K562 (cell line): ENCODE measurements at regions not wholly inside any gene's neighbourhood (a gene's known extent, or its start where the extent isn't known, plus 50 kb on each side); places are given as distances from the start of the nearest gene placed in this dataset.

Experiments
- ATAC-seq: fragments of 200-7000 bp; cut with Tn5 transposase; 3 replicates; pipeline ENCODE4 v1.9.1; 2020; ENCODE audit warnings: moderate library complexity
- BruUV-seq: library from RNA; stranded (reverse); fragments of 400-500 nt; replicated peaks from 2 replicates; lab custom pipeline; 2021; lab: Mats Ljungman, UMichigan
- CTCF ChIA-PET: fragments of 300-600 bp; formaldehyde crosslinking; extraction: SDS; loops from one replicate; lab custom pipeline; 2021; ENCODE audit warnings: low intra/inter-chr PET ratio; lab: Yijun Ruan, JAX
- POLR2A ChIA-PET: fragments of 300-600, 350-650 bp; sonication (Branson Sonifier 250); formaldehyde crosslinking; extraction: SDS; loops from one replicate; lab custom pipeline; 2021; ENCODE audit warnings: antibody characterized with exemption, inconsistent platforms; lab: Yijun Ruan, JAX
- DNase-seq, 4 experiments: peaks; one replicate each; pipeline versions ENCODE4 v3.0.0 to v3.0.0-alpha.2; 2011 to 2018; ENCODE audit warnings: low spot score in 3 of 4, mixed read lengths in 3 of 4; ENCODE audit errors: extremely low read depth in 1 of 4
- FAIRE-seq: peaks from 2 replicates; lab custom pipeline; 2011; peaks lifted over from hg19 to GRCh38; lab: Jason Lieb, UNC
- H2AFZ ChIP-seq: 2 replicates; pipeline ENCODE4 v1.6.0; 2011; ENCODE audit warnings: low read depth, low read length, control low read depth, inconsistent platforms
- H3K27ac ChIP-seq: fragments of 200-600 bp; 3 replicates; pipeline ENCODE4 v1.8.0; 2011; ENCODE audit warnings: low read depth, mild to moderate bottlenecking, control low read depth, inconsistent platforms, low read length, moderate library complexity, mixed read lengths; ENCODE audit errors: extremely low read depth
- H3K27me3 ChIP-seq, 2 experiments: fragments of 300-600 bp in 1 of 2; 2 replicates in 1 of 2; 3 replicates in 1 of 2; pipeline versions ENCODE4 v1.6.0 to v1.8.0; 2011; ENCODE audit warnings: inconsistent platforms in 2 of 2, low read length in 2 of 2, mild to moderate bottlenecking in 1 of 2, mixed read lengths in 1 of 2, moderate library complexity in 1 of 2; ENCODE audit not compliant: control insufficient read depth in 2 of 2, insufficient read depth in 2 of 2
- H3K36me3 ChIP-seq: fragments of 300-600 bp; 3 replicates; pipeline ENCODE4 v1.8.0; 2011; ENCODE audit warnings: mild to moderate bottlenecking, low read length, inconsistent platforms; ENCODE audit not compliant: control insufficient read depth, insufficient read depth
- H3K4me1 ChIP-seq, 2 experiments: fragments of 200-600 bp in 1 of 2; replicated peaks in 1 of 2; 2 replicates in 1 of 2; 3 replicates in 1 of 2; pipeline versions ENCODE4 v1.5.1 to v1.8.0; 2011; ENCODE audit warnings: inconsistent platforms in 2 of 2, low read length in 2 of 2, mild to moderate bottlenecking in 1 of 2, mixed read lengths in 1 of 2, moderate library complexity in 1 of 2; ENCODE audit not compliant: control insufficient read depth in 2 of 2, insufficient read depth in 2 of 2
- H3K4me2 ChIP-seq: 2 replicates; pipeline ENCODE4 v1.6.1; 2011; ENCODE audit warnings: low read length, control low read depth, inconsistent platforms, mixed read lengths; ENCODE audit not compliant: insufficient read depth
- H3K4me3 ChIP-seq: fragments of 200-600 bp; sonication (generic), shearing (Covaris generic); 2 replicates; pipeline ENCODE4 v1.5.1; 2016; ENCODE audit warnings: control low read depth, inconsistent platforms
- H3K79me2 ChIP-seq: fragments of 200-600 bp; 3 replicates; pipeline ENCODE4 v1.8.0; 2011; ENCODE audit warnings: low read length, inconsistent platforms; ENCODE audit not compliant: control insufficient read depth, insufficient read depth
- H3K9ac ChIP-seq, 2 experiments: 2 replicates each; pipeline versions ENCODE4 v1.6.0 to v1.6.1; 2011; ENCODE audit warnings: low read depth in 2 of 2, low read length in 2 of 2, control low read depth in 1 of 2, inconsistent platforms in 1 of 2, mild to moderate bottlenecking in 1 of 2, mixed read lengths in 1 of 2; ENCODE audit not compliant: insufficient read depth in 1 of 2
- H3K9me1 ChIP-seq: one replicate; pipeline ENCODE4 v1.6.0; 2011; ENCODE audit warnings: inconsistent platforms, mild to moderate bottlenecking, low read length, moderate library complexity; ENCODE audit not compliant: control insufficient read depth, insufficient read depth
- H3K9me3 ChIP-seq: replicated peaks from 2 replicates; pipeline ENCODE4 v1.5.1; 2011; ENCODE audit warnings: low read depth, low read length, inconsistent platforms; ENCODE audit not compliant: control insufficient read depth, insufficient read depth
- H4K20me1 ChIP-seq: replicated peaks from 2 replicates; pipeline ENCODE4 v1.6.1; 2011; ENCODE audit warnings: low read length, inconsistent platforms, mixed read lengths; ENCODE audit not compliant: control insufficient read depth, insufficient read depth
- BRD4 ChIP-seq: fragments of 200-600 bp; sonication (generic); IDR thresholded peaks from 2 replicates; pipeline ENCODE4 v1.6.1; 2017; ENCODE audit warnings: inconsistent platforms
- CHD2 ChIP-seq: IDR thresholded peaks from 2 replicates; pipeline ENCODE4 v1.6.1; 2011; ENCODE audit warnings: low read depth, low read length
- HIVEP1 ChIP-seq: fragments of 250-450 bp; sonication (Bioruptor Pico); IDR thresholded peaks from 2 replicates; pipeline ENCODE4 v1.4.0; 2020; ENCODE audit warnings: mild to moderate bottlenecking
- HSF4 ChIP-seq: fragments of 250-450 bp; sonication (Bioruptor Pico); IDR thresholded peaks from 2 replicates; pipeline ENCODE4 v2.1.2; 2022; ENCODE audit warnings: mild to moderate bottlenecking, moderate library complexity, borderline replicate concordance
- MEF2D ChIP-seq: conservative IDR thresholded peaks from 2 replicates; pipeline ENCODE4 v1.6.1; 2016; ENCODE audit warnings: low read depth, missing genetic modification characterization, missing compliant biosample characterization
- MIER1 ChIP-seq: fragments of 450-650 bp; IDR thresholded peaks from 2 replicates; pipeline ENCODE4 v1.6.1; 2016; ENCODE audit warnings: antibody characterized with exemption, mild to moderate bottlenecking, low read depth
- NFIC ChIP-seq: fragments of 450-650 bp; IDR thresholded peaks from 2 replicates; pipeline ENCODE4 v1.6.1; 2017; ENCODE audit warnings: mild to moderate bottlenecking, inconsistent platforms
- PHF21A ChIP-seq: fragments of 450-650 bp; IDR thresholded peaks from 2 replicates; pipeline ENCODE4 v1.6.1; 2017; ENCODE audit warnings: low read depth, borderline replicate concordance
- TSC22D4 ChIP-seq: fragments of 450-650 bp; IDR thresholded peaks from 2 replicates; pipeline ENCODE4 v1.6.1; 2016; ENCODE audit warnings: missing genetic modification characterization, missing biosample characterization, control low read depth
- YY1 ChIP-seq, 3 experiments: IDR thresholded peaks; 2 replicates each; pipeline ENCODE4 v1.6.1; 2011; ENCODE audit warnings: low read length in 2 of 3, mild to moderate bottlenecking in 2 of 3, moderate library complexity in 2 of 3, borderline replicate concordance in 1 of 3, control low read depth in 1 of 3, low read depth in 1 of 3; ENCODE audit not compliant: insufficient read depth in 3 of 3, insufficient replicate concordance in 2 of 3, control insufficient read depth in 1 of 3, insufficient read length in 1 of 3; ENCODE audit errors: extremely low read depth in 1 of 3
- ZBTB17 ChIP-seq: fragments of 450-650 bp; formaldehyde crosslinking; IDR thresholded peaks from 2 replicates; pipeline ENCODE4 v1.4.0; 2020; ENCODE audit warnings: mild to moderate bottlenecking
- ZFP36 ChIP-seq: fragments of 150-350 bp; IDR thresholded peaks from 2 replicates; pipeline ENCODE4 v1.6.1; 2018; ENCODE audit warnings: low read length, low read depth; ENCODE audit not compliant: partially characterized antibody
- ZKSCAN8 ChIP-seq: fragments of 200-800 bp; sonication (Bioruptor generic); IDR thresholded peaks from 2 replicates; pipeline ENCODE4 v1.6.1; 2016; ENCODE audit warnings: missing genetic modification characterization, missing compliant biosample characterization
- ZNF561 ChIP-seq: fragments of 450-650 bp; formaldehyde crosslinking; conservative IDR thresholded peaks from 2 replicates; pipeline ENCODE4 v1.4.0; 2020; ENCODE audit warnings: mild to moderate bottlenecking, moderate library complexity
- WGBS: fragments of 100-300 bp; shearing (Covaris generic); methylation state at CpG from one replicate; pipeline ENCODE4 v1.1.6; 2016; ENCODE audit warnings: low coverage, mixed read lengths; ENCODE audit not compliant: insufficient coverage; ENCODE audit errors: missing lambda C conversion rate; 5-methylcytosine and 5-hydroxymethylcytosine counted together
- in situ Hi-C: fragments of 300-500 bp; cut with MboI; formaldehyde crosslinking; loops from 4 replicates; pipeline ENCODE4 v1.15.0; 2018; ENCODE audit warnings: inconsistent platforms, mixed read lengths
- intact Hi-C: fragments of 100-400 bp; cut with micrococcal nuclease; formaldehyde crosslinking; loops from 2 replicates; pipeline ENCODE4 v1.14.2; 2022
- TF ChIP-seq, protein P1 (sequence below): IDR thresholded peaks from 3 replicates; pipeline ENCODE4 v1.6.1; 2011; ENCODE audit warnings: borderline replicate concordance, mild to moderate bottlenecking, moderate library complexity; ENCODE audit not compliant: insufficient read length; ENCODE audit errors: extremely low read depth
- TF ChIP-seq, protein P2 (sequence below): fragments of 450-650 bp; IDR thresholded peaks from 2 replicates; pipeline ENCODE4 v1.7.0; 2016; ENCODE audit warnings: borderline replicate concordance
- TF ChIP-seq, protein P3 (sequence below), 2 experiments: IDR thresholded peaks; 2 replicates each; pipeline ENCODE4 v1.6.1; 2011; ENCODE audit warnings: borderline replicate concordance in 1 of 2, control low read depth in 1 of 2, low read depth in 1 of 2, low read length in 1 of 2, mild to moderate bottlenecking in 1 of 2, mixed read lengths in 1 of 2, moderate library complexity in 1 of 2; ENCODE audit not compliant: insufficient read depth in 1 of 2, insufficient read length in 1 of 2, poor library complexity in 1 of 2, severe bottlenecking in 1 of 2; ENCODE audit errors: extremely low read depth in 1 of 2

DNA sequence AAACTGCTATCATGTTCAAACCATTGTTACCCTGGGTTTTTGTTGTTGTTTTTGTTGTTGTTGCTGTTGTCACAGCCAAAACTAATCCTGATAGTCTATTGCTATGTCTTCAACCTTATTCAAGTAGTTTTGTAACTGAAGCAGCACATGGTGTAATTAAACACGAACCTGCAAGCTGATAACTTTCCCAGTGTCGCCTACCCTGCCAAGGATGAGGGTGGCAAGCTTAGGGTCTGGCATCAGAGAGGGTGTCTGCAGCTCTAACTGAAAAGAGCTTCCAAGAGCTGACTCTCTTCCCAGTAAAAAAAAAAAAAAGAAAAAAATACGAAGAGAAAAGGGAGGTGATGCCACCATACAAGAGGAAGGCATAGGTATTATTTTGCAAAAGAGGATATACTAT, 86.3 kb upstream of the BCL2L14 start (continued):
- TF ChIP-seq, protein P1, sequence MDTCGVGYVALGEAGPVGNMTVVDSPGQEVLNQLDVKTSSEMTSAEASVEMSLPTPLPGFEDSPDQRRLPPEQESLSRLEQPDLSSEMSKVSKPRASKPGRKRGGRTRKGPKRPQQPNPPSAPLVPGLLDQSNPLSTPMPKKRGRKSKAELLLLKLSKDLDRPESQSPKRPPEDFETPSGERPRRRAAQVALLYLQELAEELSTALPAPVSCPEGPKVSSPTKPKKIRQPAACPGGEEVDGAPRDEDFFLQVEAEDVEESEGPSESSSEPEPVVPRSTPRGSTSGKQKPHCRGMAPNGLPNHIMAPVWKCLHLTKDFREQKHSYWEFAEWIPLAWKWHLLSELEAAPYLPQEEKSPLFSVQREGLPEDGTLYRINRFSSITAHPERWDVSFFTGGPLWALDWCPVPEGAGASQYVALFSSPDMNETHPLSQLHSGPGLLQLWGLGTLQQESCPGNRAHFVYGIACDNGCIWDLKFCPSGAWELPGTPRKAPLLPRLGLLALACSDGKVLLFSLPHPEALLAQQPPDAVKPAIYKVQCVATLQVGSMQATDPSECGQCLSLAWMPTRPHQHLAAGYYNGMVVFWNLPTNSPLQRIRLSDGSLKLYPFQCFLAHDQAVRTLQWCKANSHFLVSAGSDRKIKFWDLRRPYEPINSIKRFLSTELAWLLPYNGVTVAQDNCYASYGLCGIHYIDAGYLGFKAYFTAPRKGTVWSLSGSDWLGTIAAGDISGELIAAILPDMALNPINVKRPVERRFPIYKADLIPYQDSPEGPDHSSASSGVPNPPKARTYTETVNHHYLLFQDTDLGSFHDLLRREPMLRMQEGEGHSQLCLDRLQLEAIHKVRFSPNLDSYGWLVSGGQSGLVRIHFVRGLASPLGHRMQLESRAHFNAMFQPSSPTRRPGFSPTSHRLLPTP = no peak
- TF ChIP-seq NFIC (no peak), MEF2D (no peak), BRD4 (no peak), MIER1 (no peak), ZNF561 (no peak), CHD2 (no peak)

DNA sequence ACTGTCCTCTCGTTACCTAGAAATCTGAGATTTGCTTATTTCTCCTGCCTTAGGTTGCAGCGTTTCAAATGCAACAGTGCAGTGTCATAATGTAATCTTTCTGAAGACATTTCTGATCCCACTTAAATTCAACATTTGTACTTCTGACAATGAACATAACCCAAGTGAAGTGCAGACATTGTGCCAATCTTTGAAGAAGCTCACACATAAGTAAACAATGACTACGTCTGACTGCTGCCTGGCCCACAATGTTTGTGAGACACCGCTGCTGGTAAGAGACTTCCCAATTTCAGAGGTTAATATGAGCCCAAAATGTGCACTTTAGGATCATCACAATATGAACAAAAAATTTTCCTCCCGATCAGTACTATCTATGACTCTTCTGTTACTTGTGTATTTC, 84.6 kb upstream of the BCL2L14 start:
- no peaks in the 10 kb centered on the region for H4K20me1 ChIP-seq
- no peaks in the 10 kb centered on the region for H3K9me3 ChIP-seq
- H3K79me2 ChIP-seq = no peaks in the 10 kb centered on the region
- H3K27me3 ChIP-seq = peaks cover 2 to 13% of the 10 kb centered on the region in 2 experiments; a peak in 3 of 5 replicates
- H3K27ac ChIP-seq = no peak overlapping the region
- H3K9ac ChIP-seq = no peak overlapping the region
- no peaks in the 10 kb centered on the region for H3K4me1 ChIP-seq
- no peaks in the 10 kb centered on the region for H3K9me1 ChIP-seq
- WGBS = 0% methylated on average over 5 of the region's 5 CpGs
- H2AFZ ChIP-seq = no peak overlapping the region
- CTCF ChIA-PET = no interaction called here
- POLR2A ChIA-PET = no interaction called here
- intact Hi-C loops (no loop called here), in situ Hi-C loops (no loop called here)
- H3K4me3 ChIP-seq = no peak overlapping the region
- no TSS peak for BruUV-seq
- no peak for ATAC-seq
- H3K36me3 ChIP-seq = no peaks in the 10 kb centered on the region
- no peak for DNase-seq
- no peak overlapping the region for H3K4me2 ChIP-seq
- no peak for FAIRE-seq
- TF ChIP-seq TSC22D4 (tag) (no peak), YY1 (IDR thresholded peaks at IDR 0.05; ENCODE audit: borderline replicate concordance in 1 of 3, control insufficient read depth in 1 of 3, extremely low read depth in 1 of 3, insufficient read depth in 3 of 3, insufficient read length in 1 of 3, insufficient replicate concordance in 2 of 3, low read depth in 1 of 3, low read length in 2 of 3) (no peak), PHF21A (no peak), HIVEP1 (CRISPR knock-in tag) (no peak), HSF4 (CRISPR knock-in tag) (no peak), ZFP36 (no peak), ZKSCAN8 (no peak), ZBTB17 (no peak)
- TF ChIP-seq, protein P2, sequence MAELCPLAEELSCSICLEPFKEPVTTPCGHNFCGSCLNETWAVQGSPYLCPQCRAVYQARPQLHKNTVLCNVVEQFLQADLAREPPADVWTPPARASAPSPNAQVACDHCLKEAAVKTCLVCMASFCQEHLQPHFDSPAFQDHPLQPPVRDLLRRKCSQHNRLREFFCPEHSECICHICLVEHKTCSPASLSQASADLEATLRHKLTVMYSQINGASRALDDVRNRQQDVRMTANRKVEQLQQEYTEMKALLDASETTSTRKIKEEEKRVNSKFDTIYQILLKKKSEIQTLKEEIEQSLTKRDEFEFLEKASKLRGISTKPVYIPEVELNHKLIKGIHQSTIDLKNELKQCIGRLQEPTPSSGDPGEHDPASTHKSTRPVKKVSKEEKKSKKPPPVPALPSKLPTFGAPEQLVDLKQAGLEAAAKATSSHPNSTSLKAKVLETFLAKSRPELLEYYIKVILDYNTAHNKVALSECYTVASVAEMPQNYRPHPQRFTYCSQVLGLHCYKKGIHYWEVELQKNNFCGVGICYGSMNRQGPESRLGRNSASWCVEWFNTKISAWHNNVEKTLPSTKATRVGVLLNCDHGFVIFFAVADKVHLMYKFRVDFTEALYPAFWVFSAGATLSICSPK = no peak
- TF ChIP-seq, protein P3, sequence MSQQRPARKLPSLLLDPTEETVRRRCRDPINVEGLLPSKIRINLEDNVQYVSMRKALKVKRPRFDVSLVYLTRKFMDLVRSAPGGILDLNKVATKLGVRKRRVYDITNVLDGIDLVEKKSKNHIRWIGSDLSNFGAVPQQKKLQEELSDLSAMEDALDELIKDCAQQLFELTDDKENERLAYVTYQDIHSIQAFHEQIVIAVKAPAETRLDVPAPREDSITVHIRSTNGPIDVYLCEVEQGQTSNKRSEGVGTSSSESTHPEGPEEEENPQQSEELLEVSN (IDR thresholded peaks at IDR 0.05; ENCODE audit: borderline replicate concordance in 1 of 2, extremely low read depth in 1 of 2, insufficient read depth in 1 of 2, insufficient read length in 1 of 2, low read depth in 1 of 2, low read length in 1 of 2, poor library complexity in 1 of 2, severe bottlenecking in 1 of 2) = no peak
